GM19397 (cell line): ENCODE measurements at regions not wholly inside any gene's neighbourhood (a gene's known extent, or its start where the extent isn't known, plus 50 kb on each side); places are given as distances from the start of the nearest gene placed in this dataset.

Experiments
- ATAC-seq: cut with Tn5 transposase; IDR thresholded peaks from one replicate; pipeline ENCODE4 v1.9.1; 2021; ENCODE audit warnings: mild to moderate bottlenecking, moderate library complexity; ENCODE audit not compliant: unreplicated experiment

DNA sequence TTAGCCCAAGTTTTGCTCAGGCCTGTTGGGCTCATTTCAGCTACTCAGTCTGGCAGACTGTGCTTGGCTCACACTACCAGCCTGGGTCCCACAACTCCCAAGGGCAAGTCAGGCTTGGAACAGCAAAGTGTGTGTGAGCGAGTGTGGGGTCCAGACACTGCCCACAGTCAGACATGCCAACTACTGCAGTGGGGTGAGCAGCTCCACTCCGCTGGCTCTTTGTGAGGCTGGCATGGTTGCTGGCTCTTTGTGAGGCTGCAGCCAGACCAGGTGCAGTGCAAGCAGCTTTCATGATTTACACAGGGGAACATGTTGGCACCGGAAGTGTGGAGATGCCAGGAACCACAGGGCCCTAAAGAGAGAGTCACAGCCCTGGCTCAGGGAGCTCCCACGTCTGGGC lies 606.7 kb upstream of the FAM174A start:
- ATAC-seq, result no peak

GRCh38 chr5:99926463-99926862 lies 608.7 kb upstream of the FAM174A start:
- ATAC-seq, result peak; percentile 44

- no peak for ATAC-seq
Observed at GRCh38 chr5:99922386-99922785, 612.8 kb upstream of the FAM174A start.

DNA sequence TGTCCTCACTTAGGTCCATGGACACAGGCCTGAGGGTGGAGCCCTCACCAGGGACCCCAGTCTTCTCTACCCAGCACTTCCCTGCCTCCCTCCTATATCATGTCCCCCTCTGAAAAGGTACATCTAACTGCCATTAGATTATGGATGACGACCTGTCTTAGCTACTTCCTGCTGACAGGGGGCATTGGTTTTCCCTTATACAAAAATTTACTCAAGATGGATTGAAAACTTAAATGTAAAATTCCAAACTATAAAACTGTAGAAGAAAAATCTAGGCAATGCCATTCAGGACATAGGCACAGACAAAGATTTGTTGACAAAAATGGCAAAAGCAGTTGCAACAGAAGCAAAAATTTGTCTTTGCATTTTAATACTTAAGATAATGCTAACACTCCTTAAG lies 623.2 kb upstream of the FAM174A start:
- ATAC-seq, result no peak

DNA sequence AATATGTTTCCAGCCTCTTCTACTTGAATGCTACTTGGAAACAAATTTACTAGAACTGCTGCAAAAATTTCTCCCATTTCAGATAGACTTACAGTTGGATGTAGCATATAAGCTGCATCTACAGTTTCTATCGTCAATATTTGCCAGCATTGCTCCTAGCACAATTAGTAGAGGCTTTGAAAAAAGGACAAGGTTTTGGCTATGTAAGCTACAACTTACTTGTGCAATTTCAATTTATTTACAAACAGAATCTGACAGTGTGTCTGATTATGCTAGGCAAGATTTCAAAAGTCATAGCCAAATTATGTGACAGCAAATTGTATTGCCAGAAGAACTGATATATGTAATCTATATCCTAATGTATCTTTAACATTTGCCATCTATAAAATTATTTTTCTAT lies 628.4 kb upstream of the FAM174A start:
- ATAC-seq, result no peak

- ATAC-seq, result no peak
Observed at GRCh38 chr5:99901972-99902371, 633.2 kb upstream of the FAM174A start.

DNA sequence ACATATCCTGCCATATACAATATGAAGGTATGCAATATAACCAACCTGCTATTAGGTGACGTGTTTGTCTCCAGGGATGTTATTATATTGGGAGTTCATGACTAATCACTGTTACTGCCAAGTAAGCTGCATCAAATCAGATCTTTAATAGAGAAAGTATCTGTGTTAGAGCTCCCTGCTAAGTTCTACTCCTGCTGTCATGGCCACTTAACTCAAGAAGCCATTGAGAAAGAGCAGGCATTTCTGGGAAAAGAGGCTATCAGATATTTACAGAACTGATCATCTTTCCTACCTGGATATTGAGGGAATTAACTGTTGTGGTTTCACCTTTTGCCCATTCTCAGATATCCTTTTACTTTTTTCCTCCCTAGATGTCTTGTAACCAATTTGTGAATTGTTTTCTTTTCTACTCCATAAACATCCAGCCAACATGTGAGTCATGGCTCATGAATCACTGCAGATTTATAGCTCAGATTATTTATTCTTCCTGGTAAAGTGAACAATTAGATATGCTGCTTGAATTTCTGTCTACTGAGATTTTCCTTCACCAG lies 634.8 kb upstream of the FAM174A start:
- ATAC-seq, result no peak

DNA sequence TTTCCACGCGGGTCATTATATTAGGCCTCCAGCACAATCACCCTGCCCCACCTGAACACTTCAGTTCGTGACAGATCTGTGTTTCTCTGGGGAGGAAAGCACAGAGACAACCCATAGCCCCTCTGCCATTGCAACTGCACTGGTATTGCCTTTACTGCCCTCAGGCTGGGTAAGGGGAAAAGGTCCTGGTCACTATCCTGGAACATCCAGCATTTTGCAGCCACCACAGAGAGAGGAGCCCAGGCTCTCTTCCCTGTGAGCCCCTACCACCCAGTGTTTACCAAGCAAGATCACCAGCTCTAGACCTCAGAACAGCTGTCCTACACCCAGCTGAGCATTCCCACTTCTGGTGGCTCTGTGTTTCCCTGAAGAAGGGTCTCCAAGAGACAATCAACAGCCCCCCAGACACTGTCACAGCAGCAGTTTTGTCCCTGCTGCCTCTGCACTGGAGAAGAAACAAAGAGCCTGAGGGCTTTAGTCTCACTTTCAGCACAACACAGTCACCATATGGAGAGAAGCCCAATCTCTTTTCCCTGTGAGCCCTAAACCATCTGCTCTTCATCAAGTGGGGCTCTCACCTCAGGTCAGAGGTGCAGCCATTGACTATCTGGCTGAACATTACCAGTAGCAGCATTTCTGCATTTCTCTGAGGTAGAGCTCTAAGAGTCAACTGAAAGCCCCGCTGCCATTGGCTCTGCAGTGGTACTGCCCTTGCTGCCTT lies 655.2 kb upstream of the FAM174A start:
- ATAC-seq, result no peak

DNA sequence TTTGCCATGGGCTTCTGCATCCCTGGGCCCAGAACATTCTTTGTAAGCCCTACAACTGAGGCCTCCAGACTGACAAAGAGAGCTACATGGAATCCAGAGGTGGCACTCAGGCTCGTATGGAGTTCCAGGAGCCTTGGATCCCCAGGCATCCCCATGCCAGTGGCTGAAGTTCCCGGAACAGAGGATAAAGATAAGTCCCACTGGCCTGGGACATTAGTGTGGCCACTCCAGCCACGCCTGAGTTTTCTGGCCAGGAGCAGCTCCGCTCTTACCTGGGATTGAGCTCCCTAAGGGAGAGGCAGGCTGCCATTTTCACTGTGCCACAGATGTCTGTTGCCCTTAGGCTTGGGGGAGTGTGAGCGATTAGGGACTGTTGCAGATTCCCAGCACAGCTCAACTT lies 656.3 kb upstream of the FAM174A start:
- no peak for ATAC-seq

GRCh38 chr5:99866740-99867139 lies 668.4 kb upstream of the FAM174A start:
- ATAC-seq, result no peak

GRCh38 chr5:99865159-99865558 lies 670.0 kb upstream of the FAM174A start:
- ATAC-seq, result no peak

DNA sequence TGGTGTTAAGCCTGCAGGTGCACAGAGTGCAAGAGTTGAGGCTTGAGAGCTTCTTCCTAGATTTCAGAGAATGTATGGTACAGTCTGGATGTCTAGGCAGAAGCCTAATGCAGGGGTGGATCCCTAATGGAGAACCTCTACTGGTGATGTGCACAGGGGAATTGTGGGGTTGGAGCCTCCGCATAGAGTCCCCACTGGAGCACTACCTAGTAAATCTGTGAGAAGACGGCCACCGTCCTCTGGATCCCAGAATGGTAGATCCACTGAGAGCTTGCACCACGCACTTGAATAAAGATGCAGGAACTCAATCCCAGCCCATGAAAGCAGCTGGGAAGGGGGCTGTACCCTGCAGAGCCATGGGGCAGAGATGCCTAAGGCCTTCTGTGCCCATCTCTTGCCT lies 699.4 kb upstream of the FAM174A start:
- ATAC-seq, result no peak

DNA sequence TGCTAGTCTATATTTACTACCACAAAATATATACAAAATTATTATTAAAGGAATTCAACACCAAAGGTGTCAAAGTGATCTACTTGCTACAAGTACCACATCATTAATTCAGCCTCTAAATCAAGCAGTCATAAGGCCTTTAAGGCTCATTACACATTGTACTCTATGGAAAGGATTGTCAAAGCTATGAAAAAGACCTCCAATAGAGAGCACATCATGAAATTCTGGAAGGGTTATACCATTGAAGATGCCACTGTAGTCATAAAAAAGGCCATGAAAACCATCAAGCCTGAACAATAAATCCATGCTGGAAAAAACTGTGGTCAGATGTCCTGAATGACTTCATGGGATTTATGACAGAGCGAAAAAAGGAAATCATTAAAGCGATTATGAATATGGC lies 708.0 kb upstream of the FAM174A start:
- ATAC-seq, result no peak

- no peak for ATAC-seq
Observed at GRCh38 chr5:99817796-99818195, 717.4 kb upstream of the FAM174A start.

- no peak for ATAC-seq
Observed at GRCh38 chr5:99814321-99815063, 720.7 kb upstream of the FAM174A start.

DNA sequence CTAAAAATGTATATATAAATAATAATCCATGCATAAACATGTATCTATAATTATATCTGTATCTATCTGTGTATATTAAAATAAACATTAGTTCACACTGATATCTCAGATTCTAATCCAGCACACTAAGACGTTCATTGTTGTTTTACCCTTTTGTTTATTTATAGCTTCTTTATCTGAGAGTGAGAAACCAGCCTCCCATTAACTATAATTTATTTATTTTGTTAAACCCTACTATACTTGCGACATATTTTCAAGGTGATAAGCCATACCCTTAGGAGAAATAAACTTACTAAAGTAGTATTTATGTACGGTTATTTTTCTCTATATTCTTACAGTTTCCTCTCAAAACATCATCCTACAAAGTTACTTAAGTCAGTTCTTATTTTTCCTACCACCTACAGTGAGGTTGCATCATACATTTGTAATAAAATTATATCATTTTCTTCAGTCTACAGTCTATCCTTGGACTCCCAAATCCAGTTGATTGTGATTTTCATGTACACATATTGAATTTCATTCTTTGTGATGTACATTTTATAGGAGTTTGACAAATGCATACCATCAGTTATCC lies 726.4 kb upstream of the FAM174A start:
- ATAC-seq, result no peak

- ATAC-seq, result no peak
Observed at GRCh38 chr5:99807346-99807745, 727.8 kb upstream of the FAM174A start.

DNA sequence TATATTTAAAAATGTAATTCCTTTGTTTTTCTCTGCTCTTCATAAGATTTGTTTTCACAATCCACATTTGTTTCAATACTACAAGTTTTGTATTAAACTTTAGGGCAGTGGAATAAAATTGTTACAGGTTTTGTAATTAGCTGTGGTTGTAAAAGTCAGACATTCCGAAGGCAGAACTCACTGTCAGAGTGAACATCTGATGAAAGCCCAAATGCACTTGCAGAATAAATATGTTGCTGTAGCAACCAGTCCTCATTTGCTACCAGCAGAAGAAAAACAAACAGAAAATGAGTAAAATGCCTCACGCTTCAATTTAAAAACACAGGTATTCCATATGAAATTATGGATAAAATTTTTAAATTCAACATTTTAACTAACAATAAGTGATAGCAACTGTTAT lies 740.1 kb upstream of the FAM174A start:
- no peak for ATAC-seq

- ATAC-seq, result no peak
Observed at GRCh38 chr5:99788482-99788881, 746.7 kb upstream of the FAM174A start.

DNA sequence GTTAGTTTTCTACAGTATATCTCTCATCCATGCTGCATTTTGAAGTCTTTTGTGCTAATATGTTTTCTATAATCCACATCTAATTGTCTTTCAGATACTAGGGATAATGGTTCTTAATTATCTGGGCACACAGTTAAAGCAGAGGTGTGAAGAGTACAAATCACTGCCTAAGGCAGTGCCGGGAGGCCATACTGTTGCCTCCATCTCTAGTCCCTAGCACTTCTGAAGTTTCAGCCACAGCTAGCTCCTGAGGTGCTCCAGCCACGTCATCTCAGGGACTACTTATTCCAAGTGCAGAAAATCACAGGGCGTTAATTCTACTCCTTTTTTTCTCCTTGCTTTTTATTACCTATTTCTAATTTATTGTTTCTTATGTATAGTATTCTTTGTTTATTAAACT lies 760.0 kb upstream of the FAM174A start:
- no peak for ATAC-seq

GRCh38 chr5:99773290-99773689 lies 761.9 kb upstream of the FAM174A start:
- ATAC-seq, result no peak

GRCh38 chr5:99771296-99771695 lies 763.9 kb upstream of the FAM174A start:
- no peak for ATAC-seq
